Limb (tissue), 2 donors: ENCODE measurements at regions not wholly inside any gene's neighbourhood (a gene's known extent, or its start where the extent isn't known, plus 50 kb on each side); places are given as distances from the start of the nearest gene placed in this dataset.
"Not testable (repeated sequence)": the region's sequence is repeated elsewhere in the genome, so short reads cannot be mapped to it uniquely, and the experiment has no call there.

ENCODE experiments used
- DNase-seq, 2 donors: peaks; one replicate each; pipeline ENCODE4 v3.0.0-alpha.2; 2016; ENCODE audit errors: extremely low spot score in 2 of 2

GRCh38 chr10:3976718-3977117, 191.7 kb upstream of the KLF6 start:
- no peak for DNase-seq

- DNase-seq, result no peak
Measured at GRCh38 chr10:3976171-3976570, 191.2 kb upstream of the KLF6 start.

GRCh38 chr10:3975016-3975415, 190.0 kb upstream of the KLF6 start:
- DNase-seq, result peak in 1 of 2 donors; percentile 42

- no peak for DNase-seq
Measured at GRCh38 chr10:3972460-3973301, 187.7 kb upstream of the KLF6 start.

- DNase-seq, result no peak
Measured at GRCh38 chr10:3971713-3972112, 186.7 kb upstream of the KLF6 start.

- no peak for DNase-seq
Measured at GRCh38 chr10:3969876-3970666, 185.1 kb upstream of the KLF6 start.

- DNase-seq, result no peak
Measured at GRCh38 chr10:3968727-3969126, 183.7 kb upstream of the KLF6 start.

GRCh38 chr10:3964516-3964915, 179.5 kb upstream of the KLF6 start:
- DNase-seq, result no peak

- no peak for DNase-seq
Measured at GRCh38 chr10:3963191-3963673, 178.2 kb upstream of the KLF6 start.

GRCh38 chr10:3961082-3961481, 176.1 kb upstream of the KLF6 start:
- no peak for DNase-seq

- DNase-seq, result no peak
Measured at GRCh38 chr10:3960496-3960895, 175.5 kb upstream of the KLF6 start.

- DNase-seq, result no peak
Measured at GRCh38 chr10:3959370-3960325, 174.6 kb upstream of the KLF6 start.

GRCh38 chr10:3958472-3958996, 173.5 kb upstream of the KLF6 start:
- no peak for DNase-seq

- DNase-seq, result no peak
Measured at GRCh38 chr10:3955955-3956617, 171.1 kb upstream of the KLF6 start.

GRCh38 chr10:3955493-3955892, 170.5 kb upstream of the KLF6 start:
- DNase-seq, result no peak

- no peak for DNase-seq
Measured at GRCh38 chr10:3954615-3955014, 169.6 kb upstream of the KLF6 start.

GRCh38 chr10:3954007-3954406, 169.0 kb upstream of the KLF6 start:
- DNase-seq, result not testable (repeated sequence)

GRCh38 chr10:3951993-3952392, 167.0 kb upstream of the KLF6 start:
- no peak for DNase-seq

- no peak for DNase-seq
Measured at GRCh38 chr10:3950676-3951275, 165.8 kb upstream of the KLF6 start.

- no peak for DNase-seq
Measured at GRCh38 chr10:3949711-3950110, 164.7 kb upstream of the KLF6 start.
